OCI-LY3 (cell line): ENCODE measurements at regions not wholly inside any gene's neighbourhood (a gene's known extent, or its start where the extent isn't known, plus 50 kb on each side); places are given as distances from the start of the nearest gene placed in this dataset.

Experiments used
- EZH2phosphoT487 ChIP-seq: fragments of 200-600 bp; shearing (Covaris generic); IDR thresholded peaks from 2 replicates; pipeline ENCODE4 v1.6.1; 2018; ENCODE audit warnings: antibody characterized with exemption, mixed run types, low read depth
- TF ChIP-seq, protein P1 (sequence below): fragments of 200-600, 300-600 bp; sonication (generic); IDR thresholded peaks from 2 replicates; pipeline ENCODE4 v1.5.1; 2014; ENCODE audit warnings: antibody characterized with exemption, low read length, low read depth

DNA sequence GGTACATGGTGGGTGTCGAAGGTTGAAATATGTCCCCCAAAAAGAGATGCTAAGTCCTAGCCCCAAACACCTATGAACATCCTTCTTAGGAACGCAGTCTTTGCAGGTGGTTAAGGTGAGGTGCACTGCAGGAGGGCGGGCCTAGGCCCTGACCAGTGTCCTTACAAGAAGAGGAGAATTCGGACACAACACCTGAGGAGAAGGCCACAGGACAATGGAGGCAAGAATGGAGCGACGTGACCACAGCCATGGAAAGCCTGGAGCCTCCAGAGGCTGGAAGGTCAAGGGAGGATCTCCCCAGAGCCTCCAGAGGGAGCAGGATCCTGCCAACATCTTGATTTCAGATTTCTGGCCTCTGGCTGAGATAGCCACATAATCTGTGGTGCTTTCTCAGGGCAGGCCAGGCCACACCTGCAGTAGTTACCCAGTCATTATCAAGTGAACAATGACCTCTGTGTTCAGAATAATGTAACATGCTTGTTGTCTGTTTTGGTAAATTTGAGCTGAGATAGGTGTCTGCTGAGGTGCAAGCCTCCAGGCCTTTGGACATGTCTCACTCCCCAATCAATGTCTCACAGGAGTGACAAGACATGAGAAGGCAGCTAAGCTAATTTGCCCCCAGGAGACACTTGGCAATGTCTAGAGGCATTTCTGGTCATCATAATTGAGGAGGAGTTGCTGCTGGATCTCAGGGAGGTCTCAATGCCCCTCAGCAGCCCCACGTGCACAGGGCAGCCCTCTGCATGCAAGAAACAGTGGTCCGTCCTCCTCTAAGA is 498.9 kb downstream of the BRD1 start:
- no peak for TF ChIP-seq EZH2phosphoT487
- TF ChIP-seq, protein P1, sequence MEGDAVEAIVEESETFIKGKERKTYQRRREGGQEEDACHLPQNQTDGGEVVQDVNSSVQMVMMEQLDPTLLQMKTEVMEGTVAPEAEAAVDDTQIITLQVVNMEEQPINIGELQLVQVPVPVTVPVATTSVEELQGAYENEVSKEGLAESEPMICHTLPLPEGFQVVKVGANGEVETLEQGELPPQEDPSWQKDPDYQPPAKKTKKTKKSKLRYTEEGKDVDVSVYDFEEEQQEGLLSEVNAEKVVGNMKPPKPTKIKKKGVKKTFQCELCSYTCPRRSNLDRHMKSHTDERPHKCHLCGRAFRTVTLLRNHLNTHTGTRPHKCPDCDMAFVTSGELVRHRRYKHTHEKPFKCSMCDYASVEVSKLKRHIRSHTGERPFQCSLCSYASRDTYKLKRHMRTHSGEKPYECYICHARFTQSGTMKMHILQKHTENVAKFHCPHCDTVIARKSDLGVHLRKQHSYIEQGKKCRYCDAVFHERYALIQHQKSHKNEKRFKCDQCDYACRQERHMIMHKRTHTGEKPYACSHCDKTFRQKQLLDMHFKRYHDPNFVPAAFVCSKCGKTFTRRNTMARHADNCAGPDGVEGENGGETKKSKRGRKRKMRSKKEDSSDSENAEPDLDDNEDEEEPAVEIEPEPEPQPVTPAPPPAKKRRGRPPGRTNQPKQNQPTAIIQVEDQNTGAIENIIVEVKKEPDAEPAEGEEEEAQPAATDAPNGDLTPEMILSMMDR: no peak
